Coronary artery (tissue), 2 donors: ENCODE measurements at regions not wholly inside any gene's neighbourhood (a gene's known extent, or its start where the extent isn't known, plus 50 kb on each side); places are given as distances from the start of the nearest gene placed in this dataset.

Source experiments
- DNase-seq: peaks from one replicate; pipeline ENCODE4 v3.0.0-alpha.2; 2017; ENCODE audit warnings: low spot score
- H3K27ac ChIP-seq, 2 donors: fragments of 200-600 bp; sonication (generic); one replicate each; pipeline ENCODE4 v1.5.1; 2016 to 2019
- H3K4me3 ChIP-seq: fragments of 200-600 bp; sonication (generic); 2 replicates; pipeline ENCODE4 v1.5.1; 2016; ENCODE audit warnings: mild to moderate bottlenecking, moderate library complexity
- CTCF ChIP-seq: fragments of 200-600 bp; sonication (generic); IDR thresholded peaks from one replicate; pipeline ENCODE4 v1.5.1; 2019; ENCODE audit warnings: antibody characterized with exemption

GRCh38 chr4:138500869-138501268 is 258.7 kb upstream of the SLC7A11 start:
- Histone ChIP-seq H3K4me3 (no peak overlapping the region), H3K27ac (no peak overlapping the region)
- no peak for DNase-seq
- no peak for TF ChIP-seq CTCF

- DNase-seq: no peak
- no peak for TF ChIP-seq CTCF
- Histone ChIP-seq H3K4me3 (no peak overlapping the region), H3K27ac (no peak overlapping the region)
These were observed 257.5 kb upstream of the SLC7A11 start for GRCh38 chr4:138499627-138500026.

- TF ChIP-seq CTCF: no peak
- Histone ChIP-seq H3K27ac (no peak overlapping the region), H3K4me3 (no peak overlapping the region)
- no peak for DNase-seq
These were observed 252.8 kb upstream of the SLC7A11 start for GRCh38 chr4:138494931-138495330.

- TF ChIP-seq CTCF: no peak
- H3K27ac ChIP-seq: no peak overlapping the region
- no peak for DNase-seq
- no peak overlapping the region for H3K4me3 ChIP-seq
These were observed 252.0 kb upstream of the SLC7A11 start for GRCh38 chr4:138494116-138494515.

GRCh38 chr4:138492176-138492575 is 250.0 kb upstream of the SLC7A11 start:
- no peak for DNase-seq
- Histone ChIP-seq H3K27ac (no peak overlapping the region), H3K4me3 (no peak overlapping the region)
- no peak for TF ChIP-seq CTCF

GRCh38 chr4:138488533-138488932 is 246.4 kb upstream of the SLC7A11 start:
- no peak overlapping the region for H3K4me3 ChIP-seq
- H3K27ac ChIP-seq: no peak overlapping the region
- no peak for DNase-seq
- no peak for TF ChIP-seq CTCF

- Histone ChIP-seq H3K4me3 (no peak overlapping the region), H3K27ac (no peak overlapping the region)
- DNase-seq: no peak
- no peak for TF ChIP-seq CTCF
These were observed 245.5 kb upstream of the SLC7A11 start for GRCh38 chr4:138487670-138488069.
